Ishikawa (cell line): ENCODE measurements at regions not wholly inside any gene's neighbourhood (a gene's known extent, or its start where the extent isn't known, plus 50 kb on each side); places are given as distances from the start of the nearest gene placed in this dataset.

ENCODE experiments used
- CEBPB ChIP-seq: IDR thresholded peaks from 2 replicates; pipeline ENCODE4 v1.6.1; 2012
- EP300 ChIP-seq: IDR thresholded peaks from 2 replicates; pipeline ENCODE4 v1.6.1; 2012; ENCODE audit warnings: borderline replicate concordance
- REST ChIP-seq: IDR thresholded peaks from 2 replicates; pipeline ENCODE4 v1.6.1; 2012; ENCODE audit warnings: low read depth, mild to moderate bottlenecking
- TAF1 ChIP-seq: IDR thresholded peaks from 2 replicates; pipeline ENCODE4 v1.6.1; 2012; ENCODE audit warnings: low read depth, mild to moderate bottlenecking
- TEAD4 ChIP-seq: IDR thresholded peaks from 2 replicates; pipeline ENCODE4 v1.6.1; 2012
- USF1 ChIP-seq: IDR thresholded peaks from 2 replicates; pipeline ENCODE4 v1.6.1; 2012
- YY1 ChIP-seq: IDR thresholded peaks from 2 replicates; pipeline ENCODE4 v1.6.1; 2012; ENCODE audit warnings: low read depth
- ZBTB7A ChIP-seq: IDR thresholded peaks from 2 replicates; pipeline ENCODE4 v1.6.1; 2012; ENCODE audit warnings: low read depth

- TF ChIP-seq ZBTB7A (no peak), TAF1 (no peak), TEAD4 (no peak), EP300 (no peak), REST (no peak), USF1 (no peak), CEBPB (no peak), YY1 (no peak)
Observed at GRCh38 chr10:43879742-43880141, 231.1 kb upstream of the ZNF32 start.
